ENCODE measurements at regions not wholly inside any gene's neighbourhood (a gene's known extent, or its start where the extent isn't known, plus 50 kb on each side); places are given as distances from the start of the nearest gene placed in this dataset.

- ChIA-PET CTCF (ENCODE audit: low intra/inter-chr PET ratio, low total read pairs) (no interaction called here), POLR2A (no interaction called here)
- Histone ChIP-seq H4K20me1 (ENCODE audit: insufficient read depth, low read length) (no peaks in the 10 kb centered on the region), H3K4me2 (ENCODE audit: low read depth, low read length) (no peak overlapping the region), H3K9ac (ENCODE audit: insufficient read depth, low read depth, low read length) (no peak overlapping the region), H2AFZ (ENCODE audit: low read length) (no peak overlapping the region), H3K4me1 (ENCODE audit: insufficient read depth, low read length) (no peaks in the 10 kb centered on the region), H3K4me3 (replicated peaks in 1 of 3; ENCODE audit: insufficient read depth in 1 of 3, low read depth in 2 of 3, low read length in 3 of 3) (no peak overlapping the region), H3K79me2 (ENCODE audit: insufficient read depth, low read length) (no peaks in the 10 kb centered on the region), H3K9me3 (ENCODE audit: low read length) (no peaks in the 10 kb centered on the region), H3K36me3 (replicated peaks in 1 of 2; ENCODE audit: control insufficient read depth in 1 of 2, insufficient read depth in 2 of 2, low read length in 2 of 2) (no peaks in the 10 kb centered on the region), H3K27me3 (ENCODE audit: control insufficient read depth in 1 of 2, insufficient read depth in 2 of 2, low read length in 2 of 2) (no peaks in the 10 kb centered on the region), H3K27ac (ENCODE audit: extremely low read length, insufficient read depth, low read length) (no peak overlapping the region)
- intact Hi-C loops (cut with micrococcal nuclease; ENCODE audit: unreplicated experiment) (no loop called here), in situ Hi-C loops (cut with HindIII; ENCODE audit: extremely low pct_ligation_motif_present, low pct_unique_long_range_greater_than_20kb) (no loop called here)
- BruUV-seq (replicated peaks): no TSS peak
- no peak for TF ChIP-seq CHD4 (IDR thresholded peaks at IDR 0.05; ENCODE audit: borderline replicate concordance, low read length)
- TF ChIP-seq E2F2 (CRISPR knock-in tag; IDR thresholded peaks at IDR 0.05; ENCODE audit: borderline replicate concordance): no peak
- TF ChIP-seq SALL1 (CRISPR knock-in tag; IDR thresholded peaks at IDR 0.05): no peak
- TF ChIP-seq TGIF2 (CRISPR knock-in tag; IDR thresholded peaks at IDR 0.05): no peak
- TF ChIP-seq AGO2 (optimal IDR thresholded peaks at IDR 0.05; ENCODE audit: low read depth, low read length): no peak
- TF ChIP-seq FUBP1 (CRISPR knock-in tag; IDR thresholded peaks at IDR 0.05; ENCODE audit: borderline replicate concordance): no peak
- TF ChIP-seq NFAT5 (CRISPR knock-in tag; IDR thresholded peaks at IDR 0.05): no peak
- no peak for TF ChIP-seq KDM2A (CRISPR knock-in tag; IDR thresholded peaks at IDR 0.05; ENCODE audit: borderline replicate concordance, low read depth)
- FAIRE-seq (no peak), DNase-seq (ENCODE audit: low spot score) (no peak), ATAC-seq (no peak)
- WGBS (ENCODE audit: low lambda C conversion rate): 42% methylated on average over 12 of the region's 12 CpGs
Measured at GRCh38 chr6:14816116-14816859, 429.6 kb upstream of the JARID2 start.

All from HepG2 (cell line).